ENCODE measurements at regions not wholly inside any gene's neighbourhood (a gene's known extent, or its start where the extent isn't known, plus 50 kb on each side); places are given as distances from the start of the nearest gene placed in this dataset.

DNA sequence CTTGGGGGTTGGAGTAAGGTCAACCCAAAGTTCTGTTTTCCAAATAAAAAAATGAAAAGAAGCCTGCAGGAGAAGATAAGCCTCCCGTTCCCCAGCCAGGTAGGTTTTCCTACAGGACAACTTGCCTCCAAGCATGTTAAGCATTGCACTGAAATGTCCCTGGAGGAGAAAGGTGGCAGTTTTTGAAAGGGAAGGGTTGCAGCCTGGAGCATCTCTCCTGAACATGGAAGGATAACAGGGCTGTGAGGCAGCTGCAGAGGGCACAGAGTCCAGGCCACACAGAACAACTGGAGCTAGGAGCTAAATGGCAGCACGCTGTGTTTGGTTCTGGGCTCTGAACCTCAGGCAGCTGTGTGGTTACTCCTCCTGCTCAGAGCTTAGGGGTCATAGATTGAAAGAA lies 452.9 kb downstream of the TCERG1L start:
- Histone ChIP-seq H3K4me2 (no peak overlapping the region), H3K36me3 (ENCODE audit: insufficient read depth) (no peaks in the 10 kb centered on the region), H3K27ac (no peak overlapping the region), H3K79me2 (ENCODE audit: insufficient read depth, low read depth) (no peaks in the 10 kb centered on the region), H3K4me3 (IDR thresholded peaks at IDR 0.05; ENCODE audit: insufficient read depth, low read depth, low read length) (no peak overlapping the region), H3K27me3 (ENCODE audit: insufficient read depth, low read depth) (no peaks in the 10 kb centered on the region), H2AFZ (ENCODE audit: low read depth) (no peak overlapping the region), H3K4me1 (ENCODE audit: low read depth, poor library complexity, severe bottlenecking) (no peaks in the 10 kb centered on the region), H3K9ac (no peak overlapping the region), H4K20me1 (ENCODE audit: insufficient read depth) (no peaks in the 10 kb centered on the region)
- TF ChIP-seq, protein P1, sequence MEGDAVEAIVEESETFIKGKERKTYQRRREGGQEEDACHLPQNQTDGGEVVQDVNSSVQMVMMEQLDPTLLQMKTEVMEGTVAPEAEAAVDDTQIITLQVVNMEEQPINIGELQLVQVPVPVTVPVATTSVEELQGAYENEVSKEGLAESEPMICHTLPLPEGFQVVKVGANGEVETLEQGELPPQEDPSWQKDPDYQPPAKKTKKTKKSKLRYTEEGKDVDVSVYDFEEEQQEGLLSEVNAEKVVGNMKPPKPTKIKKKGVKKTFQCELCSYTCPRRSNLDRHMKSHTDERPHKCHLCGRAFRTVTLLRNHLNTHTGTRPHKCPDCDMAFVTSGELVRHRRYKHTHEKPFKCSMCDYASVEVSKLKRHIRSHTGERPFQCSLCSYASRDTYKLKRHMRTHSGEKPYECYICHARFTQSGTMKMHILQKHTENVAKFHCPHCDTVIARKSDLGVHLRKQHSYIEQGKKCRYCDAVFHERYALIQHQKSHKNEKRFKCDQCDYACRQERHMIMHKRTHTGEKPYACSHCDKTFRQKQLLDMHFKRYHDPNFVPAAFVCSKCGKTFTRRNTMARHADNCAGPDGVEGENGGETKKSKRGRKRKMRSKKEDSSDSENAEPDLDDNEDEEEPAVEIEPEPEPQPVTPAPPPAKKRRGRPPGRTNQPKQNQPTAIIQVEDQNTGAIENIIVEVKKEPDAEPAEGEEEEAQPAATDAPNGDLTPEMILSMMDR (conservative IDR thresholded peaks at IDR 0.05; ENCODE audit: low read depth, low read length) = no peak

DNA sequence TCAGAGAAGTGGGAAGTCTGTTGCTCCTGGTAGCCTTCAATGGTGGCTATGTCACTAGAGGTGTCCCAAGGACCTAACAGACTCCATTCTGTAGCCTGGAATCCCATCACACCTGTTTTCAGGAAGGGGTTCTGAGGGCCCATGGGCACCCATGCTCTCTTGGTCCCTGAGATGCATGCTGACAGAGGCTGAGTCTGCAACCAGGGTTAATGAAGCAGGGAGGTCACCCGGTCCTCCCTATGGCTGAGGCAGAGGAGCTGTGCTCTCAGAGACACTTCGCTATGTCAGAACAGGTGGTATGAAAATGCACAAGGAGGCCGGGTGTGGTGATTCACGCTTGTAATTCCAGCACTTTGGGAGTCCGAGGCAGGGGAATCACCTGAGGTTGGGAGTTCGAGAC lies 452.1 kb downstream of the TCERG1L start:
- Histone ChIP-seq H3K27ac (no peak overlapping the region), H3K9ac (no peak overlapping the region), H3K27me3 (ENCODE audit: insufficient read depth, low read depth) (no peaks in the 10 kb centered on the region), H2AFZ (ENCODE audit: low read depth) (no peak overlapping the region), H3K4me2 (no peak overlapping the region), H4K20me1 (ENCODE audit: insufficient read depth) (no peaks in the 10 kb centered on the region), H3K36me3 (ENCODE audit: insufficient read depth) (no peaks in the 10 kb centered on the region), H3K4me3 (IDR thresholded peaks at IDR 0.05; ENCODE audit: insufficient read depth, low read depth, low read length) (no peak overlapping the region), H3K4me1 (ENCODE audit: low read depth, poor library complexity, severe bottlenecking) (no peaks in the 10 kb centered on the region), H3K79me2 (ENCODE audit: insufficient read depth, low read depth) (no peaks in the 10 kb centered on the region)
- TF ChIP-seq, protein P1 (conservative IDR thresholded peaks at IDR 0.05; ENCODE audit: low read depth, low read length) = no peak

DNA sequence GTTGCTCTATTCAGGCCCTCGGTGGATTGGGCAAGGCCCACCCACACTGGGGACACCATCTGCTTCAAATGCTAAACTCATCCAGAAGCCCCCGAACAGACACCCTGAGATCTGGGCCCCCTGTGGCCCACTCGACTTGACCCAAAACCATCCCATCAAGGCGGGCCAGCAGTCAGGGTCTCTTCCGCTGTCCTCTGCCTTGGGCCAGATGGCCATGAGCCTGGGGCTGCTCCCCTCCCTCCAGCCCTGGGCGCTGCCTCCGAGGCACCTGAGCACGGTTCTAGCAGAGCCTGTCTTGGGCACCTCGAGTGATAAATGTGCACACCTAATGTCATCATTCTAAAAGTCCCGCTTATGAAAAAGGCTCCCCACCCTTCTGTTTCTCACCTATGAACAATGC lies 449.4 kb downstream of the TCERG1L start:
- TF ChIP-seq, protein P1 (conservative IDR thresholded peaks at IDR 0.05; ENCODE audit: low read depth, low read length) = no peak
- Histone ChIP-seq H3K79me2 (ENCODE audit: insufficient read depth, low read depth) (no peaks in the 10 kb centered on the region), H3K4me2 (no peak overlapping the region), H3K4me3 (IDR thresholded peaks at IDR 0.05; ENCODE audit: insufficient read depth, low read depth, low read length) (no peak overlapping the region), H3K36me3 (ENCODE audit: insufficient read depth) (no peaks in the 10 kb centered on the region), H2AFZ (ENCODE audit: low read depth) (no peak overlapping the region), H3K27me3 (ENCODE audit: insufficient read depth, low read depth) (no peaks in the 10 kb centered on the region), H3K4me1 (ENCODE audit: low read depth, poor library complexity, severe bottlenecking) (no peaks in the 10 kb centered on the region), H3K27ac (no peak overlapping the region), H3K9ac (no peak overlapping the region), H4K20me1 (ENCODE audit: insufficient read depth) (no peaks in the 10 kb centered on the region)

DNA sequence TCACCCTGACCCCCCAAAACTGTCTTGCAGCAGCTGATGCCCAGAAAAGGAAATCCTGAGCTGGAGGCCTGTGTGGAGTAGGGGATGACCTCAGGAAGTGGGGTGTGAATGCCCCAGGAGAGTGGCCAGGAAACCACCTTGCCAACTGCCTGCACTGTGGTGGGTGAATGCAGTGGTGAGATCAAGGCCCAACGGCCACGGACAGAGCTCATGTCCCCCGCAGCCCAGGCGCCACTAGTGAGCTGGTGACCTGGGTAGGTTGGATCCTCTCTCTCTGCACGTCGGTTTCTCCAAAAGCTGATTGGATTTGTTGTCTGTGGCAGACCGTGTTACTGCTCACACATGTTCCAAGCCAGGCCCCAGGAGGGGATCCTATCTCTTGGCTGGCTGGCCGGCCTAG lies 448.9 kb downstream of the TCERG1L start:
- TF ChIP-seq, protein P1 (conservative IDR thresholded peaks at IDR 0.05; ENCODE audit: low read depth, low read length) = no peak
- H3K4me1 ChIP-seq (ENCODE audit: low read depth, poor library complexity, severe bottlenecking) = no peaks in the 10 kb centered on the region
- H3K36me3 ChIP-seq (ENCODE audit: insufficient read depth) = no peaks in the 10 kb centered on the region
- H3K27ac ChIP-seq = no peak overlapping the region
- H3K27me3 ChIP-seq (ENCODE audit: insufficient read depth, low read depth) = no peaks in the 10 kb centered on the region
- no peak overlapping the region for H3K4me3 ChIP-seq (IDR thresholded peaks at IDR 0.05; ENCODE audit: insufficient read depth, low read depth, low read length)
- no peak overlapping the region for H3K9ac ChIP-seq
- no peak overlapping the region for H3K4me2 ChIP-seq
- no peaks in the 10 kb centered on the region for H4K20me1 ChIP-seq (ENCODE audit: insufficient read depth)
- H3K79me2 ChIP-seq (ENCODE audit: insufficient read depth, low read depth) = no peaks in the 10 kb centered on the region
- no peak overlapping the region for H2AFZ ChIP-seq (ENCODE audit: low read depth)

DNA sequence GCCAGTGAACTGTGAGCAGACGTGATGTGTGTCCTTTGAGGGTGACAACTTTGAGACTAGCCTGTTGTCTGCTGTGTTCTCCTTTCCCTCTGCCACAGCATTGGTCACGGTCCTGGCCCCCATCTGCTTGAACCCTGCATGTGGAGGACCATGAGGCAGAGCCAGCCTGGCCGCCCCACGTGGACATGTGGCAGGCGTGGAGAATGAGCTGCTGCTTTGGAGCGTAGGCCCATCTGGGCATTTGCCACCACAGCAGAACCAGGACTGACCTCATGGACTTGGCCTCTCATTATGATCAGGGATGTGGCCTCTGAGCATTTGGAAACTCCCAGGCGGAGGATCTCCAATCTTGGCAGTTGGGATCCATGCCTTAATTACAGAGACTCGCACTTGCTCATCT lies 448.5 kb downstream of the TCERG1L start:
- no peak overlapping the region for H3K9ac ChIP-seq
- no peaks in the 10 kb centered on the region for H3K27me3 ChIP-seq (ENCODE audit: insufficient read depth, low read depth)
- H3K27ac ChIP-seq = no peak overlapping the region
- no peaks in the 10 kb centered on the region for H3K36me3 ChIP-seq (ENCODE audit: insufficient read depth)
- H3K4me3 ChIP-seq (IDR thresholded peaks at IDR 0.05; ENCODE audit: insufficient read depth, low read depth, low read length) = no peak overlapping the region
- no peak overlapping the region for H2AFZ ChIP-seq (ENCODE audit: low read depth)
- TF ChIP-seq, protein P1 (conservative IDR thresholded peaks at IDR 0.05; ENCODE audit: low read depth, low read length) = no peak
- H3K4me2 ChIP-seq = no peak overlapping the region
- no peaks in the 10 kb centered on the region for H3K4me1 ChIP-seq (ENCODE audit: low read depth, poor library complexity, severe bottlenecking)
- no peaks in the 10 kb centered on the region for H3K79me2 ChIP-seq (ENCODE audit: insufficient read depth, low read depth)
- H4K20me1 ChIP-seq (ENCODE audit: insufficient read depth) = no peaks in the 10 kb centered on the region

All from KMS-11 (cell line).